ENCODE measurements at regions not wholly inside any gene's neighbourhood (a gene's known extent, or its start where the extent isn't known, plus 50 kb on each side); places are given as distances from the start of the nearest gene placed in this dataset.

DNA sequence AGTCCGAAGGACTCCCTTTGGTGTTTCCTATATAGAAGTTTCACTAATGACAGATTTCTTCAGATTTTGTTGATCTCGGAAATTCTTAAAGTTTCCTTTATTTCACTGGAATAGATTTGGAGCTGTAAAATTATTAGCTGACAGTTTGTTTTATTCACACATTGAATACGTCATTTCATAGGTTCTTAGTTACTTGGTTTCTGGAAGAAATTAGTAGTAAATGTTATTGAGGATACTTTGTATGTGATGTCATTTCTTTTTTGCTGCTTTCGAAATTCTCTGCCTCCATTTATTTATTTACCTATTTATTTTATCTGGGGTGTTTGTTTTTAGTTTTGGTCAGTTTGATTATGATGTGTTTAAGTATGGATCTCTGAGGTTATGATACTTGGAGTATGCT lies 1205.9 kb upstream of the GYPC start:
- Histone ChIP-seq H3K9me3 (ENCODE audit: control insufficient read depth in 2 of 2, insufficient read depth in 1 of 2, low read length in 1 of 2) (no peaks in the 10 kb centered on the region), H3K4me3 (ENCODE audit: low read length in 2 of 2) (no peak overlapping the region), H3K27me3 (ENCODE audit: control insufficient read depth in 2 of 2, insufficient read depth in 1 of 2, low read length in 1 of 2) (no peaks in the 10 kb centered on the region), H3K4me1 (ENCODE audit: control insufficient read depth in 2 of 2, insufficient read depth in 2 of 2, low read length in 2 of 2) (no peaks in the 10 kb centered on the region), H3K36me3 (ENCODE audit: control insufficient read depth in 2 of 2, insufficient read depth in 2 of 2, low read length in 1 of 2) (no peaks in the 10 kb centered on the region), H3K27ac (ENCODE audit: low read depth in 1 of 2, low read length in 1 of 2) (no peak overlapping the region)
- WGBS, result 83% methylated on average over 4 of the region's 4 CpGs
- DNase-seq (ENCODE audit: low read depth in 6 of 9, low spot score in 9 of 9), result no peak

GRCh38 chr2:125455110-125455509 lies 1200.8 kb upstream of the GYPC start:
- H3K27ac ChIP-seq (ENCODE audit: low read depth in 1 of 2, low read length in 1 of 2), result no peak overlapping the region
- no peak overlapping the region for H3K4me3 ChIP-seq (ENCODE audit: low read length in 2 of 2)
- H3K9me3 ChIP-seq (ENCODE audit: control insufficient read depth in 2 of 2, insufficient read depth in 1 of 2, low read length in 1 of 2), result no peaks in the 10 kb centered on the region
- H3K4me1 ChIP-seq (ENCODE audit: control insufficient read depth in 2 of 2, insufficient read depth in 2 of 2, low read length in 2 of 2), result no peaks in the 10 kb centered on the region
- no peaks in the 10 kb centered on the region for H3K36me3 ChIP-seq (ENCODE audit: control insufficient read depth in 2 of 2, insufficient read depth in 2 of 2, low read length in 1 of 2)
- 83% methylated on average over 1 of the region's 1 CpG for WGBS
- no peaks in the 10 kb centered on the region for H3K27me3 ChIP-seq (ENCODE audit: control insufficient read depth in 2 of 2, insufficient read depth in 1 of 2, low read length in 1 of 2)
- DNase-seq (ENCODE audit: low read depth in 6 of 9, low spot score in 9 of 9), result no peak

DNA sequence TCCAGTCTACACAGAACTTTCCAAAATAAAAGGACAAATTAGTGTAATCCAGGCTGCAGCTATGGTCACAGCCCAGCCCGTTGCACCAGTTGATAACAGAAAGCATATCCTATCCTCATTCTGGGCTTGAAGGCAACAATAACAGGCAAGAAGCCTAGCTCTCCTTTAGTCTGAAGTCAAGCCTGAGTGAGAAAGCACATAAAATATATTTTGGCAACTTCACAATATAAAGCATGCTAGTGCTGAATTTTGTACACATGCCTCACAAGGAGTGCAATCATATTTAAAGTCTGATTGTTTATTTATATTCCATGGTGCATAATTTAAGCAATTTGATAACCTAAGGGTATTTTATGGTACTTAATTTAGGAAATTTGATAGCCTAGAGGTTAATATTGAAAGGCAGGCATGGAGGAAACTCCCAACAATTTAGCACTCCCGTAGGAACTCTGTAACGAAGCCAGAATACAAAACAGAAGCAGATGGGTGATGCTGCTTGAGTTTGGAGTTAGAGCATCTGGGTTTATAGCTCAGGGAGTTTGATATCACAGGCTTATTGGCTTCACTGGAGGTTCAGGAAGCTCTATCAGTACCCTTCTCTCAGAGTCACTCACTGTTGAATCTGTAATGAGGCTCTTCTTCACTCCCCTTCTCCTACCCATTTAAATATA lies 1199.1 kb upstream of the GYPC start:
- Histone ChIP-seq H3K27ac (ENCODE audit: low read depth in 1 of 2, low read length in 1 of 2) (no peak overlapping the region), H3K36me3 (ENCODE audit: control insufficient read depth in 2 of 2, insufficient read depth in 2 of 2, low read length in 1 of 2) (no peaks in the 10 kb centered on the region), H3K4me1 (ENCODE audit: control insufficient read depth in 2 of 2, insufficient read depth in 2 of 2, low read length in 2 of 2) (no peaks in the 10 kb centered on the region), H3K27me3 (ENCODE audit: control insufficient read depth in 2 of 2, insufficient read depth in 1 of 2, low read length in 1 of 2) (no peaks in the 10 kb centered on the region), H3K9me3 (ENCODE audit: control insufficient read depth in 2 of 2, insufficient read depth in 1 of 2, low read length in 1 of 2) (no peaks in the 10 kb centered on the region), H3K4me3 (ENCODE audit: low read length in 2 of 2) (no peak overlapping the region)
- whole genome bisulfite sequencing, result 86% methylated on average over 3 of the region's 3 CpGs
- DNase-seq (ENCODE audit: low read depth in 6 of 9, low spot score in 9 of 9), result peak in 1 of 9 donors; percentile 2

- no peak for DNase-seq (ENCODE audit: low read depth in 6 of 9, low spot score in 9 of 9)
- 71% methylated on average over 12 of the region's 12 CpGs for WGBS
Measured at GRCh38 chr2:125471963-125472362, 1184.0 kb upstream of the GYPC start.

GRCh38 chr2:125479143-125479636 lies 1176.8 kb upstream of the GYPC start:
- Histone ChIP-seq H3K27me3 (ENCODE audit: control insufficient read depth in 2 of 2, insufficient read depth in 1 of 2, low read length in 1 of 2) (no peaks in the 10 kb centered on the region), H3K36me3 (ENCODE audit: control insufficient read depth in 2 of 2, insufficient read depth in 2 of 2, low read length in 1 of 2) (no peaks in the 10 kb centered on the region), H3K4me1 (ENCODE audit: control insufficient read depth in 2 of 2, insufficient read depth in 2 of 2, low read length in 2 of 2) (no peaks in the 10 kb centered on the region), H3K9me3 (ENCODE audit: control insufficient read depth in 2 of 2, insufficient read depth in 1 of 2, low read length in 1 of 2) (peaks cover 1 to 17% of the 10 kb centered on the region in 2 donors), H3K27ac (ENCODE audit: low read depth in 1 of 2, low read length in 1 of 2) (no peak overlapping the region), H3K4me3 (ENCODE audit: low read length in 2 of 2) (no peak overlapping the region)
- 97% methylated on average over 24 of the region's 24 CpGs for WGBS
- DNase-seq (ENCODE audit: low read depth in 6 of 9, low spot score in 9 of 9), result no peak

More at GRCh38 chr2:125471963-125472362, 1184.0 kb upstream of the GYPC start:
- Histone ChIP-seq H3K27ac (ENCODE audit: low read depth in 1 of 2, low read length in 1 of 2) (no peak overlapping the region), H3K27me3 (ENCODE audit: control insufficient read depth in 2 of 2, insufficient read depth in 1 of 2, low read length in 1 of 2) (no peaks in the 10 kb centered on the region), H3K4me1 (ENCODE audit: control insufficient read depth in 2 of 2, insufficient read depth in 2 of 2, low read length in 2 of 2) (no peaks in the 10 kb centered on the region), H3K4me3 (ENCODE audit: low read length in 2 of 2) (no peak overlapping the region), H3K36me3 (ENCODE audit: control insufficient read depth in 2 of 2, insufficient read depth in 2 of 2, low read length in 1 of 2) (no peaks in the 10 kb centered on the region), H3K9me3 (ENCODE audit: control insufficient read depth in 2 of 2, insufficient read depth in 1 of 2, low read length in 1 of 2) (peaks cover 0 to 8% of the 10 kb centered on the region in 2 donors)

DNA sequence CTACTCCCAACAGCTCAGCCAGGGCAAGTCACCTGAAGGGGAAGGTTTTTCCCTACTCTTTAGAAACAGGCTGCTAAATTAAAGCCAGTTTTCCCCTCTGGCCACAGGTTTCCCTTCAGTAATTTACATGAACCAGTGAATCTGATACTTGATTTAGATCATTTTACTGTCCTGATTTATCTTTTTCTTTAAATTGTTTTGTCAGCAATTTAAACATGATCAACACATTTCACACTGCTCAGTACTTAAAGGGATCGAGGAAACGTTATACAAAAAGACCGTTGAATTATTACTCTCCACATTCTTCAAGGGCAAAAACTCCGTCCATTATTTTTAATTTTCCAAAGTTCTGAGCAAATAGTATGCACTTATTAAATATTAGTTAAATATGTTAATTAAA lies 1165.7 kb upstream of the GYPC start:
- no peak overlapping the region for H3K27ac ChIP-seq (ENCODE audit: low read depth in 1 of 2, low read length in 1 of 2)
- DNase-seq (ENCODE audit: low read depth in 6 of 9, low spot score in 9 of 9), result no peak
- no peaks in the 10 kb centered on the region for H3K9me3 ChIP-seq (ENCODE audit: control insufficient read depth in 2 of 2, insufficient read depth in 1 of 2, low read length in 1 of 2)
- no peak overlapping the region for H3K4me3 ChIP-seq (ENCODE audit: low read length in 2 of 2)
- 97% methylated on average over 4 of the region's 4 CpGs for WGBS
- H3K4me1 ChIP-seq (ENCODE audit: control insufficient read depth in 2 of 2, insufficient read depth in 2 of 2, low read length in 2 of 2), result no peaks in the 10 kb centered on the region
- H3K36me3 ChIP-seq (ENCODE audit: control insufficient read depth in 2 of 2, insufficient read depth in 2 of 2, low read length in 1 of 2), result no peaks in the 10 kb centered on the region
- H3K27me3 ChIP-seq (ENCODE audit: control insufficient read depth in 2 of 2, insufficient read depth in 1 of 2, low read length in 1 of 2), result no peaks in the 10 kb centered on the region

- H3K4me3 ChIP-seq (ENCODE audit: low read length in 2 of 2), result no peak overlapping the region
- 91% methylated on average over 3 of the region's 3 CpGs for WGBS
- no peaks in the 10 kb centered on the region for H3K27me3 ChIP-seq (ENCODE audit: control insufficient read depth in 2 of 2, insufficient read depth in 1 of 2, low read length in 1 of 2)
- no peaks in the 10 kb centered on the region for H3K4me1 ChIP-seq (ENCODE audit: control insufficient read depth in 2 of 2, insufficient read depth in 2 of 2, low read length in 2 of 2)
- no peak overlapping the region for H3K27ac ChIP-seq (ENCODE audit: low read depth in 1 of 2, low read length in 1 of 2)
- DNase-seq (ENCODE audit: low read depth in 6 of 9, low spot score in 9 of 9), result no peak
- no peaks in the 10 kb centered on the region for H3K9me3 ChIP-seq (ENCODE audit: control insufficient read depth in 2 of 2, insufficient read depth in 1 of 2, low read length in 1 of 2)
- no peaks in the 10 kb centered on the region for H3K36me3 ChIP-seq (ENCODE audit: control insufficient read depth in 2 of 2, insufficient read depth in 2 of 2, low read length in 1 of 2)
Measured at GRCh38 chr2:125491663-125492062, 1164.3 kb upstream of the GYPC start.

- Histone ChIP-seq H3K36me3 (ENCODE audit: control insufficient read depth in 2 of 2, insufficient read depth in 2 of 2, low read length in 1 of 2) (no peaks in the 10 kb centered on the region), H3K27me3 (ENCODE audit: control insufficient read depth in 2 of 2, insufficient read depth in 1 of 2, low read length in 1 of 2) (no peaks in the 10 kb centered on the region), H3K27ac (ENCODE audit: low read depth in 1 of 2, low read length in 1 of 2) (no peak overlapping the region), H3K9me3 (ENCODE audit: control insufficient read depth in 2 of 2, insufficient read depth in 1 of 2, low read length in 1 of 2) (no peaks in the 10 kb centered on the region), H3K4me3 (ENCODE audit: low read length in 2 of 2) (no peak overlapping the region), H3K4me1 (ENCODE audit: control insufficient read depth in 2 of 2, insufficient read depth in 2 of 2, low read length in 2 of 2) (no peaks in the 10 kb centered on the region)
- DNase-seq (ENCODE audit: low read depth in 6 of 9, low spot score in 9 of 9), result no peak
- WGBS, result 95% methylated on average over 1 of the region's 1 CpG
Measured at GRCh38 chr2:125512313-125512712, 1143.6 kb upstream of the GYPC start.

GRCh38 chr2:125516496-125517109 lies 1139.4 kb upstream of the GYPC start:
- DNase-seq (ENCODE audit: low read depth in 6 of 9, low spot score in 9 of 9), result no peak
- Histone ChIP-seq H3K9me3 (ENCODE audit: control insufficient read depth in 2 of 2, insufficient read depth in 1 of 2, low read length in 1 of 2) (no peaks in the 10 kb centered on the region), H3K27ac (ENCODE audit: low read depth in 1 of 2, low read length in 1 of 2) (no peak overlapping the region), H3K4me1 (ENCODE audit: control insufficient read depth in 2 of 2, insufficient read depth in 2 of 2, low read length in 2 of 2) (no peaks in the 10 kb centered on the region), H3K4me3 (ENCODE audit: low read length in 2 of 2) (no peak overlapping the region), H3K27me3 (ENCODE audit: control insufficient read depth in 2 of 2, insufficient read depth in 1 of 2, low read length in 1 of 2) (no peaks in the 10 kb centered on the region), H3K36me3 (ENCODE audit: control insufficient read depth in 2 of 2, insufficient read depth in 2 of 2, low read length in 1 of 2) (no peaks in the 10 kb centered on the region)
- 50% methylated on average over 3 of the region's 3 CpGs for WGBS

Data from thymus (tissue), 11 donors.